Panc1 (cell line): ENCODE measurements at regions not wholly inside any gene's neighbourhood (a gene's known extent, or its start where the extent isn't known, plus 50 kb on each side); places are given as distances from the start of the nearest gene placed in this dataset.

Experiments used
- ATAC-seq: fragments of 200-7000 bp; cut with Tn5 transposase; 2 replicates; pipeline ENCODE4 v1.9.1; 2020; ENCODE audit warnings: mild to moderate bottlenecking, moderate library complexity
- BruUV-seq: library from RNA; stranded (reverse); fragments of 400-500 nt; replicated peaks from 2 replicates; lab custom pipeline; 2021; lab: Mats Ljungman, UMichigan
- CTCF ChIA-PET: fragments of 300-600 bp; sonication (Branson Sonifier 250); formaldehyde crosslinking; loops from one replicate; lab custom pipeline; 2022; ENCODE audit warnings: antibody characterized with exemption; lab: Charles Lee
- POLR2A ChIA-PET: fragments of 300-600 bp; sonication (Branson Sonifier 250); formaldehyde crosslinking; loops from one replicate; lab custom pipeline; 2022; ENCODE audit warnings: antibody characterized with exemption; lab: Charles Lee
- DNase-seq: peaks from one replicate; pipeline ENCODE4 v3.0.0-alpha.2; 2010; ENCODE audit warnings: low read depth, low spot score
- H3K27ac ChIP-seq: 2 replicates; pipeline ENCODE4 v1.5.1; 2011; ENCODE audit warnings: mild to moderate bottlenecking, low read length, inconsistent platforms
- H3K27me3 ChIP-seq: fragments of 200-500 bp; sonication (Bioruptor generic); 2 replicates; pipeline ENCODE4 v1.6.0; 2014; ENCODE audit warnings: low read length, inconsistent platforms; ENCODE audit not compliant: control insufficient read depth, insufficient read depth
- H3K36me3 ChIP-seq: fragments of 200-500 bp; sonication (Bioruptor generic); 2 replicates; pipeline ENCODE4 v1.5.1; 2014; ENCODE audit warnings: inconsistent platforms, mild to moderate bottlenecking, low read length, moderate library complexity; ENCODE audit not compliant: control insufficient read depth, insufficient read depth
- H3K4me1 ChIP-seq: 2 replicates; pipeline ENCODE4 v1.5.1; 2011; ENCODE audit warnings: inconsistent platforms, mild to moderate bottlenecking, low read length, moderate library complexity; ENCODE audit not compliant: control insufficient read depth, insufficient read depth
- H3K4me3 ChIP-seq, 2 experiments: 2 replicates each; pipeline ENCODE4 v1.5.1; 2011 to 2012; ENCODE audit warnings: low read depth in 2 of 2, low read length in 2 of 2, mild to moderate bottlenecking in 2 of 2, inconsistent platforms in 1 of 2, moderate library complexity in 1 of 2
- H3K9me3 ChIP-seq: fragments of 200-500 bp; sonication (Bioruptor generic); 2 replicates; pipeline ENCODE4 v1.5.1; 2014; ENCODE audit warnings: low read depth, mild to moderate bottlenecking, inconsistent platforms, low read length, moderate library complexity; ENCODE audit not compliant: control insufficient read depth, insufficient read depth
- CTCF ChIP-seq: fragments of 450-650 bp; IDR thresholded peaks from 2 replicates; pipeline ENCODE4 v1.5.1; 2017; ENCODE audit warnings: mild to moderate bottlenecking
- POLR2AphosphoS5 ChIP-seq: IDR thresholded peaks from 2 replicates; pipeline ENCODE4 v1.6.1; 2012; ENCODE audit warnings: mild to moderate bottlenecking, low read depth, low read length, moderate library complexity
- REST ChIP-seq, 2 experiments: IDR thresholded peaks; 2 replicates each; pipeline ENCODE4 v1.6.1; 2011 to 2012; ENCODE audit warnings: low read depth in 2 of 2, control low read depth in 1 of 2, low read length in 1 of 2, mild to moderate bottlenecking in 1 of 2, moderate library complexity in 1 of 2; ENCODE audit not compliant: insufficient read depth in 1 of 2
- SIN3A ChIP-seq: IDR thresholded peaks from 2 replicates; pipeline ENCODE4 v1.6.1; 2012; ENCODE audit warnings: low read depth, mild to moderate bottlenecking, low read length, moderate library complexity, borderline replicate concordance; ENCODE audit not compliant: insufficient read depth
- TCF7L2 ChIP-seq: IDR thresholded peaks from 2 replicates; pipeline ENCODE4 v1.6.1; 2011; ENCODE audit warnings: mild to moderate bottlenecking, low read depth, low read length, inconsistent platforms
- in situ Hi-C: cut with HindIII; loops from 2 replicates; pipeline ENCODE4 v1.10.0; 2016; ENCODE audit warnings: low sequenced_read_pairs, low pct_unique_long_range_greater_than_20kb
- intact Hi-C: fragments of 100-400 bp; cut with micrococcal nuclease; formaldehyde crosslinking; loops from one replicate; pipeline ENCODE4 v1.10.0; 2022; ENCODE audit not compliant: unreplicated experiment

- ATAC-seq (no peak), DNase-seq (no peak)
- intact Hi-C loops (no loop called here), in situ Hi-C loops (no loop called here)
- no TSS peak for BruUV-seq
- Histone ChIP-seq H3K9me3 (no peaks in the 10 kb centered on the region), H3K27ac (no peak overlapping the region), H3K4me1 (no peaks in the 10 kb centered on the region), H3K36me3 (no peaks in the 10 kb centered on the region), H3K4me3 (no peak overlapping the region), H3K27me3 (peaks cover 4% of the 10 kb centered on the region; the same call in 1 of the 2 replicates)
- TF ChIP-seq SIN3A: no peak
- TF ChIP-seq TCF7L2: no peak
- TF ChIP-seq CTCF: no peak
- TF ChIP-seq POLR2AphosphoS5: no peak
- no peak for TF ChIP-seq REST (IDR thresholded peaks at IDR 0.05; ENCODE audit: insufficient read depth in 1 of 2, low read depth in 2 of 2, low read length in 1 of 2)
- ChIA-PET POLR2A (no interaction called here), CTCF (no interaction called here)
Measured at GRCh38 chr1:38289034-38289433, 242.4 kb upstream of the POU3F1 start.

GRCh38 chr1:38287547-38287946, 241.0 kb upstream of the POU3F1 start:
- Histone ChIP-seq H3K9me3 (no peaks in the 10 kb centered on the region), H3K36me3 (no peaks in the 10 kb centered on the region), H3K4me1 (no peaks in the 10 kb centered on the region), H3K27me3 (no peaks in the 10 kb centered on the region; the same call in 1 of the 2 replicates), H3K27ac (no peak overlapping the region), H3K4me3 (no peak overlapping the region)
- TF ChIP-seq POLR2AphosphoS5 (no peak), CTCF (no peak), SIN3A (no peak), REST (IDR thresholded peaks at IDR 0.05; ENCODE audit: insufficient read depth in 1 of 2, low read depth in 2 of 2, low read length in 1 of 2) (no peak), TCF7L2 (no peak)
- in situ Hi-C loops: no loop called here
- no peak for DNase-seq
- POLR2A ChIA-PET: no interaction called here
- BruUV-seq: no TSS peak
- ATAC-seq: no peak
- CTCF ChIA-PET: no interaction called here
- intact Hi-C loops: no loop called here
